ENCODE measurements at regions not wholly inside any gene's neighbourhood (a gene's known extent, or its start where the extent isn't known, plus 50 kb on each side); places are given as distances from the start of the nearest gene placed in this dataset.
"Not testable (repeated sequence)": the region's sequence is repeated elsewhere in the genome, so short reads cannot be mapped to it uniquely, and the experiment has no call there.

GRCh38 chr21:5975719-5976118 lies 4545.7 kb upstream of the TPTE start:
- not testable (repeated sequence) for DNase-seq (ENCODE audit: low spot score in 2 of 2); H3K4me3 Mint-ChIP-seq; H3K27ac Mint-ChIP-seq; H3K9me3 Mint-ChIP-seq; H3K36me3 Mint-ChIP-seq; H3K27me3 Mint-ChIP-seq; H3K4me1 Mint-ChIP-seq; ATAC-seq (ENCODE audit: low read depth)

DNA sequence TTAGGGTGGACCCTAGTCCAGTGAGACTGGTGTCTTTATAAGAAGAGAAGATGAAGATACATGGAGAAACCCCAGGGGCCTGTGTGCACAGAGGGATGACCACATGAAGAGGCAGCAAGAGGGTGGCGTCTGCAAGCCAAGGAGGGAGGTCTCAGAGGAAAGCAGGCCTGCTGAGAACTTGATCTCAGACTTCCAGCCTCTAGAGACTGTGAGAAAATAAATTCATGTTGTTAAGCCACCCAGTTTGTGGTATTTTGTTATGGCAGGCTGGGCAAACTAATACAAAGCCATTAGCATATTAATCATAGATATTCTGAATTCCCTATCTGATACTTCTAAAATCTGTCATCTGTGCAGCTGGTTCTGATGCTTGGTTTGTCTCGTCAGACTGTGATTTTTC lies 4523.8 kb upstream of the TPTE start:
- H3K4me3 Mint-ChIP-seq; DNase-seq (ENCODE audit: low spot score in 2 of 2); H3K27me3 Mint-ChIP-seq; H3K9me3 Mint-ChIP-seq; H3K4me1 Mint-ChIP-seq; H3K36me3 Mint-ChIP-seq; H3K27ac Mint-ChIP-seq; ATAC-seq (ENCODE audit: low read depth): not testable (repeated sequence)

GRCh38 chr21:6015422-6016057 lies 4505.8 kb upstream of the TPTE start:
- not testable (repeated sequence) for ATAC-seq (ENCODE audit: low read depth); H3K27me3 Mint-ChIP-seq; H3K4me3 Mint-ChIP-seq; H3K9me3 Mint-ChIP-seq; H3K4me1 Mint-ChIP-seq; H3K27ac Mint-ChIP-seq; H3K36me3 Mint-ChIP-seq; DNase-seq (ENCODE audit: low spot score in 2 of 2)

DNA sequence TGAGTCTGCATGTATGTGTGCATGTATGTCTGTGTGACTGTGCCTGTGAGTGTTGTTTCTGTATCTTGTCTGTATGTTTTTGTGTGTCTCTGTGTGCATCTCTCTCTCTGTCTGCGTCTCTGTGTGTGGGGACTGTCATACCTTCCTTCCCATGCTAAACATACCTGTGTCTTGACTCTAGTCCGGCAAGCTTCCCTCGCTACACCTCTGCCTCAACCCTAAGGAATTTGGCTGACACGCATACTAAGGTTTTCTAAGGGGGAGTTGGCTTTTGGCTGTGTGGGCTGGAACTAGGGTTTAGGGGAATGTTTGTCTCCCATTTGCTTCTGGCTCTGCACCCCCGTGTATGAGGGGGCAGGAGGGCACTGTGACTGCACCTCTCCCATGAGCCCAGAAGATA lies 4500.9 kb upstream of the TPTE start:
- not testable (repeated sequence) for H3K36me3 Mint-ChIP-seq; H3K4me1 Mint-ChIP-seq; ATAC-seq (ENCODE audit: low read depth); H3K27ac Mint-ChIP-seq; DNase-seq (ENCODE audit: low spot score in 2 of 2); H3K9me3 Mint-ChIP-seq; H3K27me3 Mint-ChIP-seq; H3K4me3 Mint-ChIP-seq

DNA sequence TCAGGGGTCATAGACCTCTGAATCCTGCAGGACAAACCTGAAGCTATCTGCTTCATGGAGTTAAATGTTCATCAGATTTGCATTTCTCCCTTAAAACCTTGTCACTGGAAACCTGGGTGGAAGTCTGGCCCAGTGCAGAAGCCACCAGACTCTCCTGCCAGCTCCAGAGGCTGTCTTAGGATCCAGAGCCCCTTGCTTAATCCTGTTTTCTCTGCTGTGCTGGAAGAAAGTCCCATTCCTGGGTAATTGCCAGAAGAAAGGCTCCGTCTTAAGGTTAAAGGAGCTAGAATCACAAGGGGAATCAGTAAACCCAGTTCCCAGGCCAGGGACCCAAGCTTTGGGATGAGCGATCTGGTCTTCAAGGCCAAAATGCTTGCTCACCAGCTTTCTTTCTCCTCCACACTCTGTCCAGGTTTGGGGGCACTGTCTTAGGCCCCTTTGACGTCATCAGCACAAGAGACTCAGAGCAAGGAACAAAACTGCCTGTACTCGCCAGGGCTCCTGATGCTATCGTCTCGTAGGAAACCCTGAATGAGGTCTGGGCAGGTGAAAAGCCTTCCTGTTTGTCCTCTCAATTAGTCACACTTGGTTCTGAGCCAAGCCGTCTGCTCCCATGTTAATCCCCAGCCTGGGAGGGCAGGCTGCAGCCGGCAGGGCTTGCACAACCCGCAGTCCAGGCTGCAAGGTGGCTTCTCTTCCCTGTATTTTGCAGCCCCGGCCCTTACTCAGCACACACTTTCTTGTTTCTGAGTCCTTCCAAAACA lies 4500.2 kb upstream of the TPTE start:
- not testable (repeated sequence) for H3K36me3 Mint-ChIP-seq; DNase-seq (ENCODE audit: low spot score in 2 of 2); H3K9me3 Mint-ChIP-seq; H3K4me1 Mint-ChIP-seq; H3K27me3 Mint-ChIP-seq; ATAC-seq (ENCODE audit: low read depth); H3K27ac Mint-ChIP-seq; H3K4me3 Mint-ChIP-seq

DNA sequence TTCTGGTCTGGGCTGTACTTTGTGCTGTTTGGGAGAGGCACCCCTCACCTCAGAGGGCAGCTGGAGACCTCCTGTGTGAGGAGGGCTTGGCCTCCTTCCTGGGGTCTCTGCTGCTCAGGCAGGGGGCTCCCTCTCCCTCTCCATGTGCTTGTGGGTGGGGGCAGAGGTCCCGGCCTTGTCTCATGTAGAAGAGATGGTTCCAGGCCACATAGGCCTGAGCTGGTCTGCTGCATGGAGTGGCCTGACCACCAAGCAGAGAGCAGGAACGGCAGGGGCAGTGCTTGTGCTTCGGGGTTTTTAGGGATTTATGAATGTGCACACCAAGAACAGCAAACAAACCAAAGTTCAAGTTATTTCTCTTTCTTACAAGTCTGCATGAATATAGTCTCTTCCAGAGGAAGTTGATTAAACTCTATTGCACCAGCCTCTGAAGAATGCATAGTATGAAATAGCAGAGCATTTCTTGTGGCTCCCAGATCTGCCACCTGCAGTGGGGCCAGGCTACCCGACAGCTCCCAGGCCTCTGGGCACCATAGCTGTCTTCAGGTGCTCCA lies 4499.6 kb upstream of the TPTE start:
- not testable (repeated sequence) for H3K4me3 Mint-ChIP-seq; DNase-seq (ENCODE audit: low spot score in 2 of 2); ATAC-seq (ENCODE audit: low read depth); H3K27ac Mint-ChIP-seq; H3K36me3 Mint-ChIP-seq; H3K9me3 Mint-ChIP-seq; H3K4me1 Mint-ChIP-seq; H3K27me3 Mint-ChIP-seq

- not testable (repeated sequence) for ATAC-seq (ENCODE audit: low read depth)
These were observed 4498.1 kb upstream of the TPTE start for GRCh38 chr21:6023331-6023730.

DNA sequence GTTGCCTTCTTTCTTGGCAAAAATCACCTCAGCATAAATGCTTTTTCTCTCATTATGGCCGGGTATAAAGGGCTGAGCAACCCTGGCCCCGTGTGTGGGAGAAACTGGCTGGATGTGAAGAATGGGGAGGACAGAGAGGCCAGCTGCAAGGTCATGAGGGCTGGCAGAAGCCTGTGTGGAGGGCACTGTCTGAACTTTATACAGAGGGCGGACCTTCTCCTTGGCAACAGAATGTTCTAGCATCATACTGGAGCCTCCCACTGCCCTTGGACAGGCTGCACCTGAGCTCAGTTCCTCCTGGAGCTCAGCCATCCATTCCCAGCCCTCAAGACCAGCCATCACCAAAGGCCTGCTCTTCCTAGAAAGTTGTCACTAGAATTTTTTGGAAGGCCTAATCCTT lies 4496.2 kb upstream of the TPTE start:
- H3K4me3 Mint-ChIP-seq; H3K9me3 Mint-ChIP-seq; ATAC-seq (ENCODE audit: low read depth); H3K27ac Mint-ChIP-seq; H3K27me3 Mint-ChIP-seq; DNase-seq (ENCODE audit: low spot score in 2 of 2); H3K36me3 Mint-ChIP-seq; H3K4me1 Mint-ChIP-seq: not testable (repeated sequence)

More at GRCh38 chr21:6023331-6023730, 4498.1 kb upstream of the TPTE start:
- H3K27ac Mint-ChIP-seq; H3K27me3 Mint-ChIP-seq; H3K9me3 Mint-ChIP-seq; DNase-seq (ENCODE audit: low spot score in 2 of 2); H3K4me1 Mint-ChIP-seq; H3K36me3 Mint-ChIP-seq; H3K4me3 Mint-ChIP-seq: not testable (repeated sequence)

DNA sequence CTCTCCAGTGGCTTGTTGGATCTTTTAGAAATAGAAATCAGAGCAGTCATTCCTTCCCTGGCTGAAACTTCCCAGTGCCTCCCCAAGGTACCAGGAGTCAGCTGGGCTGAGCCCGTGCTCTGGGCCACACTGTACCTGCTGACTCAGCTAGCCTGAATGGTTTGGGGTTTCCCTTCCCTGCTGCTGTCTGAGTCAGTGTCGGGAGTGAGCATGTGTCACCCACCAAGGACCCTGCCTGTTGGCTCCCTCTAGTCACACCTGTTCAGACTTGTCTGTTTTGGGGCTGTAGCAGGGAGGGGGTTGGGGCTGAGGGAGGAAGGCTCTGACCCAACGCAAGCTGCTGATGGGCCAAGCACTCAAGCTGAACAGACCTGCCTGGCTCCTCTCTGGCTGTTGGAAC lies 4493.9 kb upstream of the TPTE start:
- not testable (repeated sequence) for H3K27ac Mint-ChIP-seq; H3K27me3 Mint-ChIP-seq; DNase-seq (ENCODE audit: low spot score in 2 of 2); H3K9me3 Mint-ChIP-seq; H3K4me1 Mint-ChIP-seq; H3K36me3 Mint-ChIP-seq; H3K4me3 Mint-ChIP-seq
- ATAC-seq (ENCODE audit: low read depth): peak; percentile 27

DNA sequence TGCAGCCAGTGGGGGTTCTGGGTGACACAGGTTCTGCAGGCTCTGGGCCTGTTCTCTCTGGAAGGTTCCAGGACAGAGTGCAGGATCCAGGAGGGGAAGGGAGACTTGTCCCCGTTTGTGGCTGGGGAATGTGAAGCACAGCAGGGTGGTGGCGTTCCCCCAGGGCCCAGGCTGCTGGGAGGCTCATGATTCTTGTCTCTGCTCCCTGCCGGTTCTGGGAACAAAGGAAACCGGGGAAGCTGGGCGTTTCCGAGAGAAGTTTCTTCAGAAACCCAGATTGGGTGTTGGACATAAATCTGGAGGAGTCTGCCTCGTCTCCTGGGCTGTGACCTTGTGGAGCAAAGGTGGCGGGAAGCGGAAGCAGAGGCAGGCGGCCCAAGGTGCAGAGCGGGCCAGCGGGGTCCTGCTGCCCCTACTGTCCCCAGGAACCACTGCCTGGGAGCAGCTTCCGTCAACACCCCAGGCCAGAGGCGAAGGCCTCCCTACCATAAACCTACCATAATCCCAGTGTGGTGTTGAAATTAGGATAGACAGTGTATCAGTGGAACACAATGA lies 4487.2 kb upstream of the TPTE start:
- not testable (repeated sequence) for DNase-seq (ENCODE audit: low spot score in 2 of 2); H3K4me1 Mint-ChIP-seq; ATAC-seq (ENCODE audit: low read depth)

GRCh38 chr21:6034820-6035473 lies 4486.4 kb upstream of the TPTE start:
- not testable (repeated sequence) for H3K4me3 Mint-ChIP-seq; DNase-seq (ENCODE audit: low spot score in 2 of 2); H3K36me3 Mint-ChIP-seq; H3K9me3 Mint-ChIP-seq; H3K27ac Mint-ChIP-seq; H3K4me1 Mint-ChIP-seq; H3K27me3 Mint-ChIP-seq
- peak; percentile 82 for ATAC-seq (ENCODE audit: low read depth)

More for the DNA sequence above, 4487.2 kb upstream of the TPTE start:
- not testable (repeated sequence) for H3K36me3 Mint-ChIP-seq, H3K27ac Mint-ChIP-seq, H3K4me3 Mint-ChIP-seq, H3K9me3 Mint-ChIP-seq, H3K27me3 Mint-ChIP-seq

GRCh38 chr21:6035474-6036155 lies 4485.8 kb upstream of the TPTE start:
- H3K27me3 Mint-ChIP-seq; H3K27ac Mint-ChIP-seq; H3K36me3 Mint-ChIP-seq; H3K4me1 Mint-ChIP-seq; H3K4me3 Mint-ChIP-seq; H3K9me3 Mint-ChIP-seq; DNase-seq (ENCODE audit: low spot score in 2 of 2); ATAC-seq (ENCODE audit: low read depth): not testable (repeated sequence)

- H3K27me3 Mint-ChIP-seq; H3K36me3 Mint-ChIP-seq; ATAC-seq (ENCODE audit: low read depth); H3K9me3 Mint-ChIP-seq; H3K4me3 Mint-ChIP-seq; H3K4me1 Mint-ChIP-seq; DNase-seq (ENCODE audit: low spot score in 2 of 2); H3K27ac Mint-ChIP-seq: not testable (repeated sequence)
These were observed 4482.2 kb upstream of the TPTE start for GRCh38 chr21:6039224-6039623.

GRCh38 chr21:6040095-6040494 lies 4481.3 kb upstream of the TPTE start:
- not testable (repeated sequence) for H3K4me1 Mint-ChIP-seq; H3K4me3 Mint-ChIP-seq; ATAC-seq (ENCODE audit: low read depth); H3K27me3 Mint-ChIP-seq; H3K27ac Mint-ChIP-seq; H3K36me3 Mint-ChIP-seq; DNase-seq (ENCODE audit: low spot score in 2 of 2); H3K9me3 Mint-ChIP-seq

Measured in memory B cell (primary cell).